Activated T-cell treated with anti-CD3 and anti-CD28 coated beads for 1 hour (primary cell): ENCODE measurements at regions not wholly inside any gene's neighbourhood (a gene's known extent, or its start where the extent isn't known, plus 50 kb on each side); places are given as distances from the start of the nearest gene placed in this dataset.
"Not testable (repeated sequence)": the region's sequence is repeated elsewhere in the genome, so short reads cannot be mapped to it uniquely, and the experiment has no call there.

Experiments used
- DNase-seq: peaks from one replicate; pipeline ENCODE4 v3.0.0-alpha.2; 2020; ENCODE audit warnings: low read depth

DNA sequence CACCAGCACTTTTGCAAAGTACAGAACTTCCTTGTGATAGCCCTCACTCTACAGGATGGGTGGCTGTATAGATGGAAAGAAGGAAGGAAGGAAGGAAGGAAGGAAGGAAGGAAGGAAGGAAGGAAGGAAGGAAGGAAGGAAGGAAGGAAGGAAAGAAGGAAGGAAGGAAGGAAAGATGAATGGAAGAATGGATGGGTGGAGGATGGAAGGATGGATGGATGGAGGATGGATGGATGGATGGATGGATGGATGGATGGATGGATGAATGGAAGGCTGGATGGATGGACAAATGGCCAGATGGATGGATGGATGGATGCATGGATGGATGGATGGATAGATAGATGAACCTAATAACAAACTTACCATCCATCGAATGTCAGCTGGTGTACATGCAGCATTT is 256.9 kb downstream of the ANKRD60 start:
- not testable (repeated sequence) for DNase-seq

DNA sequence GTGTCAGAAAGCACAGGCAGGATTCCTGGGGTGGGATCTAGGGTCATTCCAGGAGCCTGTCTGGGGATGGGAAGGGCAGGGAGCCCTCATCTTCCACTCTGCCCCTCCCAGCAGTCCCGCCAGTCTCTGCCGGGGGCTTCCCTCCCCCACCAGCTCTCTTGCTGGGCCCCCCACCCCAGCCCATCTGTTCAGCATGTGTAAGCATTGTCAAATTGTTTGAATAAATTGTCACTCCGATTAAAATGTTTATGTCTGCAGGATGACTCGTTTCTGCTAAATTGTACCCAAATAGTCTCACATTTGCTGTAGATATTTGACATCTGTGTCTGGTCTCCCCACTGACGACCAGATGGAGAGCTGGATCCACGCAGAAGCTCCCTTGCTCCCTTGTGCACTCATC is 257.6 kb downstream of the ANKRD60 start:
- no peak for DNase-seq

DNA sequence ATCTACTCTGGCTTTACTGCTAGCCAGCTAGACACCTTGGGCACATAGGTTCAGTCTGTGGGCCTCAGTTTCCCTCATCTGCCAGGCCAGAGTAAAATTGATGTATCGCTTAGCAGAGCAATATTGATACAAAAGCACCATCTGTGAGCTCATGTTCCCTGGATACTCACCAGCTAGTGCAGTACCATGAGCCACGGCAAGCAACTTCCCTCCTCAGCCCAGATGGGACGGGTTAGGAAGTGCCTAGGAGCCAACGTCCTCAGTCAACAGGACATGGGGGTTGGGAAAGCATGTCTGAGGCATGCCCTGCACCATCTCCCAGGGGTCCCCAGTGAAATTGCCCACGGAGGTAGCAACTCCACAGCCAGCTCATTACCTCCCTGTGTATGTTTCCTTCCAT is 258.3 kb downstream of the ANKRD60 start:
- DNase-seq: no peak

DNA sequence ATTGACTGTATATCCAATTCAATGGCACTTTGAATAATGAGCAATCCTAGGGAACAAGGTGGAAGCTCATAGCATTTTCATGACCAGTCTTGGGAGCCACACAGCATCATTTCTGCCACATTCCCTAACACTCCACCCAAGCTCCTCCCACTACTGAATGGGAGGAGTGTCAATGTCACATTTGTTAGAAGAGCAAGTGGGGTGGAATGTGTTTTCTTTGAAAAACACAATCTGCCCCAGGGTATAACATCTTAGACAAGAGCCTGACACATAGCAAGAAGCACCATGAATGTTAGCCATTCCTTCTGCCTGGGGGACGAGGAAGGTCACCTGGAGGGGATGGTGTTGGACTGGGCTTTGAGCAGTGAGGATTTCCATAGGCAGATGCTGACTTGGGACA is 258.3 kb upstream of the PMEPA1 start:
- no peak for DNase-seq

DNA sequence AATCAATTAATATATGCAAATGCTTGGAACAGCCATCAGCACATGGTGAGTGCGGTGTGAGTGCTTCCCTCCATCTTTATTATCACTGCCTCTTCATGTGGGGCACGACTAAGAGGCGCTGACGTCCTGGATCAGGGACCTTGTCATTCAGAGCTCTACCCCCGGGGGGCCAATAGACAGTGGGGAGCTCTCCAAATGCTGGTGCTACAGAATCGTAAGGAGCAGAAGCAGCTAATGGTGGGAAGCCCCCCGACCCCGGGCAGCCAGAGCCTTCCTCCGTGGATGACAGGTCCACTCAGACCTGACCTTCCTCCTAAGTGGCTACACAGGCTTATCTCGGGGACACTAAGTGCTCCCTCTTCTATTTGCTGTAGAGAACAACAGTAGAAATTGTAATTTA is 257.5 kb upstream of the PMEPA1 start:
- DNase-seq: no peak

DNA sequence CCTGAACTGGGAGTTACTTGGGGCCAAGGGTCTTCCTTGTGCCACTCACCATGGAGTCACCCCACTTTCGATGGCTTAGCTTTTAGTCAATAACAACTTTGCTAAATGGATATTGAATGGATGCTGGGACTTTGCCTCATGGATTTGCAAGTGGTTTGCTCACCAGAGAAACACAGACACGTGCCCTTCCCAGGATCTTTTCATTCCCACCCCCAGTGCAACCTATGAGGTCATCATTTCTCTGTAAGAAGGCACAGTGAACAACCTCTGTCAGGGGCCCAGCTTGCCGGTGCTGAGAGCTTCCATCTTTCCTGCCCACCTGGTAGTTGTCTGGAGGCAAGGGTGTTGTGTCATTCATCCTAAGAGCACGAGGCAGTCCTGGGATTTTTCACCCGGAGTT is 256.8 kb upstream of the PMEPA1 start:
- no peak for DNase-seq

DNA sequence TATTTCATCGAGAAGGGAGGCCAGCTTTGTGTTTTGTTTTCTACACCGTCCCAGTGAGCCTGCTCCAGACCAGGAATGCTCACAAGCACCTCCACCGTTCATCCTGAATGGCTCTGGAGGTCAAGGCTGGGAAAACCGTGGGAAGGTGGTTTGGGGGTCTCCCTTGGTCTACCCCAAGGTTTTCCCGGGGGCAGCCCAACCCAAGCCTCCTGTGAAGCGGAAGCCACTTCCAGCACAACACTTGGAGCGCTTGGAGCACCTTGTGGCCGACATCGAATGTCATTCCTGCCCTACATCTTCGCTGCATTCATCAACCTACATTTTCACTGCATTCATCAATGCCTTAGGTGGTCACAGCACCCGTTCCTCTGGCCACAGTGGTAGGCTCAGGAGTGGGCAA is 255.6 kb upstream of the PMEPA1 start:
- no peak for DNase-seq

DNA sequence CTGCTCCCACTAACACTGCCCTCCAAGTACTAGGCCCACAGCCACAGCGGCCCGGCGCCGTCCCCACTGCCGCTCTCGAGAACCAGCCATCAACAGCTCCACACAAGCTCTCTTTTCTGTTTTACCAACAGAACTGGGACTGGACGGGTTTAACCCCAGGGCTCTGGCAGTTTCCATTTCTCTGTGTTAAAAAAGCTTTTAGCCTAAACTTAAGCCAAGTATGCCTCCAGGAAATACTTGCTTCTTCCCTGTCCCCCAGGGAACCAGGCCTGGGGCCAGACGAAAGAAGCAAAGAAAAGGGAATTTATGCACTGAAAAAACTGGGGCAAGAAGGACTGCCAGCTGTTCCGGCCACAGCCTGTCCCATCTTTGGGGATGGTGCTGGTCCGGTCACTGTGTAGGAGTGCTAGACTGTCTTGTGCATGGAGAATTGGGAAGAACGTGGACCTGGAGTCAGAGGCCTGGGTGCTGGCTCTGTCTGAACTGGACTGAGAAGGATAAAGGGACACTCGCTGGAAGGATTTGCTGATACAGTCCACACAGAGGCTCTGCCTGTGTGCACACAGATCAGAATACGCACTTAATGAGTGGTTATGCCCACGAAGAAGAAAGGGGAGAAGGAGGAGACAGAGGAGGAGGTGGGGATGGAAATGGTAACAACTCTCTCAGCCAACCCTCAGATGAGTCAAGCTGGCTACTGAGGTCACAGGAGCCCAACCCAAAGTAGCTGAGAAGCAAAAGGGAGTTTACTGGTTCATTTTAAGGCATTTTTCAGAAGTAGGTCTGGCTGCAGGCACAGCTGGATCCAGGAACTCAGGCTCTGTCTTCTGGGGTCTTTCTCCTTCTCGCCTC is 254.4 kb upstream of the PMEPA1 start:
- no peak for DNase-seq

DNA sequence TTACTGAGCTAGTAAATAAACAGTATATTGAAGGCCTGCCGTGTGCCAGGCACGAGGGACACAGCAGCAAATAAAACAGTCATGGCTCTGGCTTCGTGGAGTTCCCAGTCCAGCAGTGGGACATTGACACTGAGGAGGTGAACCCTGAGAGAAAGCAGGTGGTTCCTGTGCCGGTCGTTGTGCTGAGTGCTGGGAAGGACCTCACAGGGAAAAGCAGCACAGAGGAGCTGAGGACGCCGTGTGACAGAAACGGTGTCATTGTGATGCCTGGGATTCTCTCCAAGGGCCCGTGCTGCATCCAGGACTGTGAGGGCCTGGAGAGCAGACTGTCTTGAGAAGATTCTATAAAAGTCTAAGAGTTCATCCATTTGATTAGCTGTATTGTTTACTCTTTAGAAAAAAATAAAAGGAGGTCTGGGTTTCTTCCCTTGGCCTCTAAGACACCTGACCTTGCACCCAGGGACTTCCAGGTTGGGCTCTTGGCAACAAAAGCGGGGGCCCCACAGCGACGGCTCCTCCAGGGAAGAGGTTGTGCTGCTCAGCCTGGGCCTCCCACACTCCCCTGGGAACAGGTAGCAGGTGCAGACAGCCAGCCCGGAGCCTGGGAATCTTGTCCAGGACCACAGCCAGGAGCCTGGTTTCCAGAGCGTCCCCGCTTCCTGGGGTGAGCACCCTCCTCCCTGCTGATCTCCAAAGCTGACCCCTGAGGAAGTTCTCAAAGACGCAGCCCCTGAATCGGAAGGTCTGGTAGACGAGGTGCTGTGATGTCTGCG is 251.2 kb upstream of the PMEPA1 start:
- DNase-seq: no peak

DNA sequence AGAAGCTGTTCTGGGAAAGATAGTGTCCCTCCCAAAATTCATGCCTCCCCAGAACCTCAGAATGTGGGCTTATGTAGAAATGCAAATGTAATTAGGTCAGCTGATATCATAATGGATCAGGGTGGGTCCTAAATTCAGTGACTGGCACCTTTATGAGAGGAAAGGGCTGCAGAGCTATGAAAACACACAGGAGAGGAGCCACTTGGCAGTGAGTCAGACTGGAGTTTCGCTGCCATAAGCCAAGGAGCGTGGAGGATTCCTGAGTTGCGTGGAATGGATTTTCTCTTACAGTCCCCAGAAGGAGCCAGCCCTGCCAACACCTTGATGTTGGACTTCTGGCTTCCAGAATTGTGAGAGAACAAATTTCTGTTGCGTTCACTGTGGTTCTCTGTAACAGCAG is 249.8 kb upstream of the PMEPA1 start:
- no peak for DNase-seq

DNA sequence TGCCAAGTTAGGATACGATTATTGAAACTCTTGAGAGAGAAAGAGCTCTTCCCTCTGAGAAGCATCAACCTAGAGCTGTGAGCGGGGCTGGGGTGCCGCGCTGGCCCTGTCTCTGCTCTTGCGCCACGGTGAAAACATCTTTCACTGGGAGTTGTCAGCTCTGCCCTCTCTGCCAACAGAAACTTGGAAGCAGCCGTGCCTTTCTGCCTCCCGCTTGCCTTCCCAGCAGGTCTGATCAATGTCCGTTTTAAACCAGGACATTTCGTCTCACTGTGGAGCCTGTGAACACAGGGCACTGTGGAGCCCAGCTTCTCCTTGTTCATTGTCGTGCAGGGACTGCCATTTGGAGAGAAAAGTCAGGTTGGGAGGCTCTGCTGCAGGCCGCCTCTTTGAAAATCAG is 249.2 kb upstream of the PMEPA1 start:
- no peak for DNase-seq

DNA sequence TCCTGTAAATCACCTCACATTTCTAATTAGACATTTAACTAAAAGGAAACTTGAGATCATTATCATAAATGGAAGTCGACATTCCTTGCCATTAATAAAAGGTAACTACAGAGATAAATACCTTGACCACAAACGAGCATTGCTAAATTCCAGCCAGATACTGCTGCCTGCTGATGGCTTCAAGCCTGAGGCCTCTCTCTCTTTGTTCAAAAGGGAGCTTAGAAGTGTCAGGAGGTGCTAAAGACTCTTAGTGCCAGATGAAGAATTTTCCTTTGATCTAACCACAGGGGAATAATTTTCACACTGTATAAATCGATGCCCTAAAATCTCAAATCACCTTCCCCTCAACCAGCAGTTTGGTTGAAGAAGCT is 248.2 kb upstream of the PMEPA1 start:
- DNase-seq: no peak

DNA sequence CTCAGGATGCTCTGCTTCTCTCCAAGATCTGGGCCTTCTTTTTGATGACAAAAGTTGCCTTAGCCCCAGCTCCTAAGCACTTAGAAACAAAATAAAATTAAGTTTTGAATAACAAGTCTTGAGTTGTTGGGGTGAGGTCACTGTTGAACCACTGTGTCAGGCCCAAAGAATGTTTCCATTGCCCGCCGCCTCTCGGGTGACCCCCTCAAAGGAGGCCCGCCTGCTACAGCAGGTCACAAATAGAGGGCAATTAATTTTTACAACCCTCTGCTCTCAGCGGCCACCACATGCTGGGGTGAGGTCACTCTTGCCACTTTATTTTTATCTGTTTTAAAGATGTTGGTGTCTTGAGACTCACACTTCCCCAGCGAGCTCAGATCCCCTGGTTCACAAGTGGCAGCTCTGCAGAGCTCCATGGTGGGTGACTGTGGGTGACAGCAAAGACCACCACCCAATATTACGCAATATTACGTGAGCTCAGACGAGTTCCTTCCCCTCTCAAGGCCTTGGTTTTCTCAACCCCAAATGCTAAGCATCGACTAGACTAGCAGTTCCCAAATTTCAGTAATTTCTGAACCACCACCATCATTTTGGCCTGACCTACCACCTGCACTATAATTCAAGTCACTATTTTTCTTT is 247.7 kb upstream of the PMEPA1 start:
- no peak for DNase-seq

DNA sequence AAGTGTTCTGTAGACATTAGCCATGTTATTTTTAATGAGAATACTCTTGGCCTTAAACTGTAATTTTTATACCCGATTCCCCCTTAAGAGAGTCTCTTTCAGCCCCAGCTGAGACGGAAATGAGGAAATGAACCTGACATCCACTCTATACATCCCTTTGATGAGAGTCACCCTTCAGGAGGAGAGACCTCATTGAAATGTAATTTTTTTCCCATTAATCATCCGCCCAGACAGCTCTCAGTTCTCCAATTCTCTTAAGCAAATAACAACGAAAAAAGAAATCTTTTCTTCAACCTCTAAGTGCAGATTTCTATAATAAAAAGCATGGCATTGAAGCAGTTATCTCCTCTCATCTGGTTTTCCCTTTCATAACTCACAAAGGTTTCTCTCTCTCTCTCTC is 243.8 kb upstream of the PMEPA1 start:
- DNase-seq: no peak

DNA sequence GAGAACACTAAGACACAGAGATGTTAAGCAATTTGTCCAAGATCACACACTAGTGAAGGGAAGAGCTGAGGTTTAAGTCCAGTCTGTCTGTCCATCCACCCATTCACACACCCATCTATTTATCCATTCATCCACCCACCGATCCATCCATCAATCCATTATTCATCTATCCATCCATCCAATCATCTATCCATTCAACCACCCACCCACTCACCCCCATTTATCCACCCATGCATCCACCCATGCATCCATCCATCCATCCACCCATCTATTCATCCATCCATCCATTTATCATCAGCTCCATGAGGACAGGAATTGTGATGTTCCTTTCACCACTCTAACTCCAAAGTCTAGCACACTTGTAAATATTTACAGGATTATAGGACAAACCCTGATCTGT is 242.3 kb upstream of the PMEPA1 start:
- DNase-seq: no peak

DNA sequence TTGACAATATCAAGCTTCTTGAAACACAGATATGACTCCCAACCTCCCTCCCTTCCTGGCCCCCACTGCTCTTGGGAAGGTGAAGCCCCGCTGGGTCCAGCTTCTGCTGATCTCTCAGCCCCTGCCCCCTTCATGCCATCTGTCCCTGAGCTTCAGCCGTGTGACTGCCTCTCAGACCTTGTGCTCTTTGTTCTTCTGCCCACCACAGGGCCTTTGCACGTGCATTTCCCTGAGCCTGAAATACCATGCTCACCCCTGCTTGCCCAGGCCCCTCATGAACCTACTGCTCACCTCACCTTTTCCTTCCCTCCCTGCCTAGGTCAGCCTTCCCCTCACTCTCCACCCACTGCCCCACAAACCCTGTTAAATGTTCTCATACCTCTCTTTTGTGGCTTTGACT is 241.7 kb upstream of the PMEPA1 start:
- no peak for DNase-seq

DNA sequence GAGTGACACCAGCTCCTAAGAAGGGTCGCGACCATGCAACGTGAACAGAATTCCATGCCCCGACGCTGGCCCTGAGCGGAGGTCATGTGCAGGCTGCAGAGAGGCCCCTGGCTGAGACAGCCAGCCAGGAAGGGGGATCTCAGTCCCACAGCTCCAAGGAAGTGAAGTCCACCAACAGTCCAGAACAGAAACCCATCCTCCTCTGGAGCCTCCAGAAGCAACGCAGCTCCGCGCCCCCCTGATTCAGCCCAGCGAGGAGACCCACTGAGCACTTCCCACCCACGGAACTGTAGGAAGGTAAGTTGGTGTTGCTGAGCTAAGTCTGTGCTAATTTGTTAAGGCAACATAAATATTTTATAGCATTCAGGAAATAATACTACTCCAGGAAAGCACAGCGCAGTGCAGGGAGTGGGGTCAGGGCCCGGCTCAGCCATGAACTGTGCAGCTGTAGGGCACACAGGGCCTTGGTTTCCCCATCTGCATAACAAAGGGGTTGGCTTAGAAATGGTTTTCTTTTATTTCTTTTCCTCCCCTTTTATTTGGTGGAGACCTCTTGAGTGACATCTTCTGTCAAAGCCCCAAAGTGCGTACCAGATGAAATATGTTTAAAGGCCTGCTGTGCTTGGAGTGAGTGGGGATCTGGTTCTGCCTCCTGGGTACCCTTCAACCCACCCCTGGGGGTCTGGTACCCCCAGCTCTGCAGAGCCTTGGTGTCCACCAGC is 241.1 kb upstream of the PMEPA1 start:
- DNase-seq: no peak

DNA sequence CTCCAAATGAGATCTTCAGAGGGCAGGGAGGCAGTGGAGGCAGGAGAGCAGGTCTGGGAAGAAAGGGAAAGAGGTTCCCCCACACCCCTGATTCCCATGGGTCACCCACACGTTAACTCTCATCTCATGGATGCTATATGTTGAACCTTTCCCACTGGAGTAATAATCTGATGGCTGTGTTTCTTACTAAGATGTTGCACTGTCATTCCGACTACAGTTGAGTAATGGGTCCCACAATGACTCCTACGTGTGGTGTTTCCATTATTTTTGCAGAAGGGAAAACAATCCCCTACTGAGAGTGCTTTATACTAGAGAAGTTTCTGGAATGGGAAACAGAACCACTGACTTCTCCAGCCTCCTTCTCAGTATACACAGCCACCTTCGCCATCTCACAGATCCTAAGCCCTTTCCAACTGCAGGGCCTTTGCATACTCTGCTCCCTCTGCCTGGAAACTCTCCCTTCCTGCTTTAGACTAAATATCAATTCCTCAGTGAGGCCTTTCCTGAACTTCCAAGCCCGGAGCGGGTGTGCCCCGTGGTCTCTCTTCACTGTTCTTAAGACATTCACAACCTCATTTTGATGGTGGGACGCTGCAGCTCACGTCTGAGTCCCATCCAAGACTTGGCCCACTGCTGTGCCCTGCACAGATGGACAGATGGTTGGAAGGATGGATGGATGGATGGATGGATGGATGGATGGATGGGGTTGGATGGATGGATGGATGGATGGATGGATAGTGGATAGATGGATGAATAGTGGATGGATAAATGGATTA is 238.6 kb upstream of the PMEPA1 start:
- no peak for DNase-seq

DNA sequence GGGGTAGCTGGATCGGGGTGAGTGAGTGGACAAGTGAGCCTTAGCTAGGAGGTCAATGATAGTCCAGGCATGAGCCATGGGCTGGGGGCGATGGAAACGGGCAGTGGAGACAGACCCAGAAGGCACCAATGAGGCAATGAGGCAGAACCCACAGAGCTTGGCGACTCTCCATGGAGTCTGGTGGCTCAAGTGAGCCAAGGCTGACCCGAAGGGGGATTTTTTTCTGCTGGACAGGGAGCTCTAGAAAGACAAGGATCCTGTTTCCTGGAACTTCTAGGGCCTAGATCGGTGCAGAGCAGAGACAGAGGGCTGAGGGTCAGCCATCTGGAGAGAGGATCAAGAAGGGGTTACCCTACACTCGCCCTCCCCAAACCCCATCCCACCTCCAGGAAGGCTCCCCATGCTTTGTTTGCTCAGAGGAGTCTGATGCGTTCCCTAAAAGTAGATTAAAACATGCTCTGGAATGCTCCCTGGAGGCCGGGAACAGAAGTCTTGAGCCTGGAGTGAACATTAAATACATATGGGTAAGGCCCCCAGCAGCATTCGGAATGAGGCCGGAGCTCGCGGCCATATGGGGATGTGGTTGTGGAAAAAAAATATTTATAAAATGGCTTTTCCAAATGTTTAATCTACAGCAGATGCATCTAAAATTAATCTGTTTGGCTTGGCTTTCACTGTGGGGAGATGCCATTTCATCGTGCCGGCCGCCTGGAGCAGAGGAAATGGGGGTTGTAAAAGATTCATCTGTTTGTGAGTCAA is 237.8 kb upstream of the PMEPA1 start:
- DNase-seq: no peak

DNA sequence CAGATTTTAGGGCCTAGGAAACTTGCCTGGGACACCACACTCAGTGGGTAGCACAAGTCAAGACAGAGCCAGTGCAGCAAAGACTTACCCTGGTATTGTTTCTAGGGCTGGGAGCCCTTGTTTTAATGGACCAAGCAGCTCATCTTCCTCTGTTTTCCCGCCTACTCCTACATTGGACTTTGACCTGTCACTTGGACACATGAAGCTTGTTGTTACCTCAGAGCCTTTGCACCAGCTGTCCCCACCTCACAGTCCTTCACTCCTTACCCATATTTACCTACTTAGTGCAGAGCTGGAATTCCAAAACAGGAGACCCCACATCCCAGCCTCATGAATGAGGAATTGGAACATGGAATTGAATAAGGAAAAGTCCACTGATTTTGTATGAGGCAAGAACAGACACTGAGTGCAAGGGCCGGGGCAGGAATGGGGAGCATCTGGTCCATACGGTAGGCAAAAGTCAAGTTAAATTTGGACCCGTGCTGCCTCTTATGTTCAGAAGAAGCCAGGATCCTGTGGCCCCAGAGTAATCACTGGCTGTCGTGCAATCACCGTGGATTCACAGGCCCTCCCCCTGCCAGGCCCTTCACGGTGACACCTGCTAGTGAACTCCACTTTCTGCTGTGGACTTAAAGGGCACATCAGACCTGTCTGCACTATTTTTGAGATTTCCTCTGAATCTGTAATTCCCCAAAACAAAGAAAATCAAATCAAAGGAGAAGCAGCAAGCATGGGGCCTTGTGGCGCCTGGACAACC is 236.9 kb upstream of the PMEPA1 start:
- no peak for DNase-seq
